ENCODE measurements at regions not wholly inside any gene's neighbourhood (a gene's known extent, or its start where the extent isn't known, plus 50 kb on each side); places are given as distances from the start of the nearest gene placed in this dataset.

- no peak for DNase-seq (ENCODE audit: low read depth in 1 of 2, low spot score in 1 of 2)
Observed at GRCh38 chr20:7389216-7389615, 551.0 kb downstream of the HAO1 start.

- DNase-seq (ENCODE audit: low read depth in 1 of 2, low spot score in 1 of 2) = no peak
Observed at GRCh38 chr20:7392542-7393206, 547.6 kb downstream of the HAO1 start.

DNA sequence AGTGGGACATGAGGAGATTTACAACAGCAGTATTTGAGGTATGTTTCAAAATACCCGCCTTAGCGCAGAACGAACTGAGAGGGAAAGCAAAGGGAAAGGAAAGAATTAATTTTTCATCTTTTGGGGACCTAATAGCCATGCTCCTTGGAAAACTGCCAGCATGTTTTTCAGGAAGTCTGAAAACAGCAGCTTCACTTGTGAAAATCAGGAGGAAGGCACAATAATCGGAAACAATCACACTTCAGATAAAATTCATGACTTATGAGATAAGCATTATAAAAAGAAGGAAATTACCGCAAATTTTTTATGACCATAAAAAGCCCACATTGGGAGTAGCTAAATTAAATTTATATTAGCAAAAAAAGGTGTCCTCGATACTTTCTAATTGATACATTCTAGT lies 541.1 kb downstream of the HAO1 start:
- no peak for DNase-seq (ENCODE audit: low read depth in 1 of 2, low spot score in 1 of 2)

GRCh38 chr20:7399575-7399974 lies 540.7 kb downstream of the HAO1 start:
- no peak for DNase-seq (ENCODE audit: low read depth in 1 of 2, low spot score in 1 of 2)

DNA sequence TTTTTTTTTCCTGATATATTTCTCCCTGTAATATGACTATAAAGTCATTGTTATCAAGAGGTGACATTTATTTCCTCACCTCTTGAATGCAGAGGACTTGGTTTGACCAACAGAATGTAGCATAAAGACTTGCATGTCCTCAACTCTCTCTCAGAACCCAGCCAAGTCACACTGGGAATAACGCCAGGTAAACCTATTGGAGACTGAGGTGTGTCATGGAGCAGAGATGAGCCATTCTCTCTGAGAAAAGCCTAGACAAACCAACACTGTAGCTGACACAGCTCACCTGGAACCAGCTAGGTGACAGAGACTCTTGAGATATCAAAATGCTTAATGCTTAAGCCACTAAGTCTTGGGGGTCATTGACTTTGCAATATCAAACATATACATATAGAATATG lies 533.6 kb downstream of the HAO1 start:
- no peak for DNase-seq (ENCODE audit: low read depth in 1 of 2, low spot score in 1 of 2)

GRCh38 chr20:7410150-7410549 lies 530.1 kb downstream of the HAO1 start:
- DNase-seq (ENCODE audit: low read depth in 1 of 2, low spot score in 1 of 2) = no peak

GRCh38 chr20:7411075-7411474 lies 529.2 kb downstream of the HAO1 start:
- DNase-seq (ENCODE audit: low read depth in 1 of 2, low spot score in 1 of 2) = no peak

GRCh38 chr20:7415427-7415826 lies 524.8 kb downstream of the HAO1 start:
- no peak for DNase-seq (ENCODE audit: low read depth in 1 of 2, low spot score in 1 of 2)

GRCh38 chr20:7416382-7416781 lies 523.9 kb downstream of the HAO1 start:
- DNase-seq (ENCODE audit: low read depth in 1 of 2, low spot score in 1 of 2) = no peak

DNA sequence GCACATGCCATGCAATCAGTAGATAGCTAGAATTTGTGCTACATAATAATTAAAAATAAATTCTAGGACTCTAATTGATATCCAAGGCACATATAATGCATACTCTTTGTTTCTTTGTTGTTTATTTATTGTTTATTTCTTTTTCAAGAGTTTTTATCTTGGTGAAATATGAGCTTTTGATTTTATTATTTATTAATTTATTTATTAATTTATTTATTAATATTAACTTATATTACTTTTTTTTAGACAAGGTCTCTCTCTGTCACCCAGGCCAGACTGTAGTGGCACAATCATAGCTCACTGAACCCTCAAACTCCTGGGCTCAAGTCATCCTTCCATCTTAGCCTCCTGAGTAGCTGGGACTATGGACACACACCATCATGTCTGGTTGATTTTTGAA lies 519.9 kb downstream of the HAO1 start:
- DNase-seq (ENCODE audit: low read depth in 1 of 2, low spot score in 1 of 2) = no peak

DNA sequence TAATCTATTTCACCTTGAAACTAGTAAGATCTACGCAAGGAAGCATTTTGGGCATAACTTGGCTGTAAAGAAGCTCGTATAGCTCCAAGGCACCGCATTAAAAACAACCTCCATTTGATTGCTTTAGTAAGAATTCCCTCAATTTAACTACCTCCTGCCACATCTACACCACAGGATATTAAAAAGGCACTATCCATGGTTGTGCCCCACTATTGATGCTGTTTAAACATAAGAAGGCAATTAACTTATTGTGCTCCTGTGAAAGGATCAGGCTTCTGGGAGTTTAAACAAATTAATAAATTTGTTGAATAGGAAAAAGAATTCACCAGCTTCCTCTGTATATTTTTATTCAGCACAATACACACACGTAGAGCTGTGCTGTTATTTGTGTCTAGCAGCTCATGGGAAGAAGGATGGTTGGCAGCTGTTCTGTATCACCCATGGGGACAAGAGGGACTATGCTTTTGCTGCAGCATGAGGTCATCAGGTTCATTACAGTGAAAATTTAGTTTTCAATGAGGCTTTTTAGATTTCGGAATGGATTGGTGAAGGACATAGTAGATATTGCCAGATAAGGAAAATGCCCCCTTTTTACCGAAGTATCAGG lies 513.3 kb downstream of the HAO1 start:
- DNase-seq (ENCODE audit: low read depth in 1 of 2, low spot score in 1 of 2) = no peak

- DNase-seq (ENCODE audit: low read depth in 1 of 2, low spot score in 1 of 2) = no peak
Observed at GRCh38 chr20:7428946-7429345, 511.3 kb downstream of the HAO1 start.

DNA sequence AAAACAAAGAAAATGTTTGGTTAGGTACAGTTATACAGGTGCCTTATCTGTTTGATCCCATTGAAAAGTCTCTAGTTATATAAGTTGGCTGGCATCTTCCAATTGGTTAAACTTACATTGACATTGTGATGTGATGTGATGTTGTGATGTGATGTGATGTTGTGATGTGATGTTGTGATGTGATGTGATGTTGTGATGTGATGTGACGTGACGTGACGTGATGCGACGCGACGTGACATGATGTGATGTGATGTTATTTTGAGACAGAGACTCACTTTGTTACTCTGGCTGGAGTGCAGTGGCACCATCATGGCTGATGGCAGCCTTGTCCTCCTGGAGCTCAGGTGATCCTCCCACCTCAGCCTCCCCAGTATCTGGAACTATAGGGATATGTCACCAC lies 507.6 kb downstream of the HAO1 start:
- DNase-seq (ENCODE audit: low read depth in 1 of 2, low spot score in 1 of 2) = no peak

DNA sequence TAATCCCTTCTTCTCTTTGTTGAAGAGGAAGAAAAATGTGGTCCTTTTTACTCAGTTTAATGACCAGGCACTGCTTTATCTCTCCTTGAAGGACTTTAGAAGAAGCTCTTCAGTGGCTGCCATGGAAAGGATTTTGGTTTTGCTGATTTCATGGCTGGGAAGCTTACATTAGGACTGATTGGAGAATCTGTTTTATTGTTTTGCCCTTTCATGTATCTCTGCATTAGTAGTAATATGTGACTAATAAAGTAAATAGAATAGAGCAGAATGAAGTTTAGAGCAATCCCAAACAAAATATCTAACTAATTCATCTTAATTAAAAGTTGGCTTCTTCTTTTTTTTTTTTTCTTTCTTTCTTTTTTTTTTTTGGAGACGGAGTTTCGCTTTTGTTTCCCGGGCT lies 502.9 kb downstream of the HAO1 start:
- DNase-seq (ENCODE audit: low read depth in 1 of 2, low spot score in 1 of 2) = no peak

DNA sequence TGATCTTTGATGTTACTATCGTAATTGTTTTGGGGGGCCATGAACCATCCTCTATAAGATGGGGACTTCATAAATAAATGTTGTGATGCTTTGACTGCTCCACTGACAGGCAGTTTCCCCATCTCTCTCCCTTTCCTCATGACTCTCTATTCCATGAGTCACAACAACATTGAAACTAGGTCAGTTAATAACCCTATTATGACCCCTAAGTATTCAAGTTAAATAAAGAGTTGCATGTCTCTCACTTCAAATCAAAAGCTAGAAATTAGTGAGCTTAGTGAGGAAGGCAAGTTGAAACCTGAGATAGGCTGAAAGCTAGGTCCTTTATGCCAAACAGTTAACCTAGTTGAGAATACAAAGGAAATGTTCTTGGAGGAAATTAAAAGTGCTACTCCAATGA lies 491.0 kb downstream of the HAO1 start:
- no peak for DNase-seq (ENCODE audit: low read depth in 1 of 2, low spot score in 1 of 2)

DNA sequence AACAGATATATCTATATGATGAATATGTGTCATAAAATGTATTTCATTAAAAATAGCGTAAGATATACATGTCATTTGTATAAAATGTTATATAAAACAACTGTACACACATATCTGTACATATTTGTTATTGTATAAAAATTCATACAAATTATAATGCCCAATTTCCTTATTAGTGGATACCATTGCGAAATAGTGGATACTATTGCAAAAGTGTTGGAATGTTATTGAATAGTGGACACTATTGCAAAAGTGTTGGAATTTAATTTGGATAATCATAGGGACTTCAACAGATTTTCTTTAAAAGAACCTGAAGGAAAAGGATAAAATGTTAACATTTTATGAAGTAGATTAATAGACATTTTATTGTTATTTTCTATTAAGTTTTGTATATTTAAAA lies 487.4 kb downstream of the HAO1 start:
- no peak for DNase-seq (ENCODE audit: low read depth in 1 of 2, low spot score in 1 of 2)

DNA sequence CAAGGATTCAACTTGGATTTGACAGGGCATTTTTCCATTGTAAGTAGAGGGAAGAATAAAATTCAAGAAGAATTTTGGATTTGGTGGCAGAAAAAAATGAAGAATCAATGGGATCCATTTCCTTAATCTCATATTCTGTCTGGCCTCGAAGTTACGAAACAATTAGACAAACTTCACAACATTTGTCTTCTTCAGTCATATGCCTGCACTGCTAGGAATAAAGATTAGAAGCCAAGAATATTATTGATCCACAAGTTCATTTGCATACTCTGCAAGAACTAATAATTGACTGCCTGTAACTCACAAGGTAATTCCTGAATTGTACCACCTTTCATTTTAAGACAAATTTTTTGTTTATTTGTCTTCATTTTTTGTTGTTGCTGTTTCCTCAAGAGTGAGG lies 486.2 kb downstream of the HAO1 start:
- DNase-seq (ENCODE audit: low read depth in 1 of 2, low spot score in 1 of 2) = no peak

DNA sequence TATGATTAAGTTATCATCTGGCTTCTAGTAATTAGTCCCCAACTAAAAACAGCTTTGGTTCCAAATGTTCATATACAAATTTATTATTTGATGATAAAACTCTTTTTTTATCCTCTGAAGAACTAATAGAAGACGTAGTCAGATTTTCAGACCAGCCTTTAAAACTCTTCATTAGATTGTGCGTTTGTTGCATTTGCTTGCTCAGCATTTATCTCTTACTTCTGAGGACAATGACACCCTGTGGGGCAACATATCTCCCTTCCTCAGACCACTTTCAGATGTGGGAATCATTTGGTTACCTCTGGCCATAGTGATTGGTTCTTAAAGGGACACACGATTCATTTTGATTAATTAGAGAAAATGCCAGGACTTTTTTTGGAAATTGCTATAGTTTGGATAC lies 481.8 kb downstream of the HAO1 start:
- DNase-seq (ENCODE audit: low read depth in 1 of 2, low spot score in 1 of 2) = no peak

DNA sequence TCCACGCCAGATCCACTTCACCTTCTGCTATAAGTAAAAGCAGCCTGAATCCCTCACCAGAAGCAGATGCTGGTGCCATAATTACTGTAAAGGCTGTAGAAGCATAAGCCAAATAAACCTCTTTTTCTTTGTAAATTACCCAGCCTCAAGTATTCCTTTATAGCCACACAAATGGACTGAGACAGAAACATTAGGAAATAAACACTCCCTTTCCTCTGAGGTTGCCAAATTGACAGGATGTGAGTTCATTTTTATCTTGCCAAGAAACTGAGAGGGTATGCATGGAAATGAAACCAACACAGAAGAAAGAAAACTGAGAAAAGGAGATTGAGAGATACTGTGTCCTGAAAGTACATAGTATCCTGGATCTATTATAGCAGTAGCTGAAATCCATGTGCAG lies 481.2 kb downstream of the HAO1 start:
- no peak for DNase-seq (ENCODE audit: low read depth in 1 of 2, low spot score in 1 of 2)

GRCh38 chr20:7463290-7463689 lies 477.0 kb downstream of the HAO1 start:
- no peak for DNase-seq (ENCODE audit: low read depth in 1 of 2, low spot score in 1 of 2)

DNA sequence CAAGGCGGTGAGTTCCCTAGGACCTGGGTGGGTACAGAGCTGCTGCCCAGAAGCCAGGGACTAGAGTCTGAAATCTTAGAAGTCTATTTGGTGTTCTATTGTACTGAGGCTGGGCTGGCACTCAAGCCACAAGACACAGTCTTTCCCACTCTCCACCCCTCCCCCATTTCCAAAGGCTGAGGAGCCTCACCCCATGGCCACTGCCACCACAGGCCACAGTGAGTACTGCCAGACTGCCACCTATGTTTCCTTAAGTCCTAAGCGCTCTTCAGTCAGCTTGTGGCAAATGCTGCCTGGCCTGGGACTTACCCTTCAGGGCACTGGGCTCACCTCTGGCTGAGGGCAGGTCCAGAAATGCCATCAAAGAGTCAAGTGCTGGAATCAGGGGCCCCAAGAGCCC lies 469.3 kb downstream of the HAO1 start:
- no peak for DNase-seq (ENCODE audit: low read depth in 1 of 2, low spot score in 1 of 2)

DNA sequence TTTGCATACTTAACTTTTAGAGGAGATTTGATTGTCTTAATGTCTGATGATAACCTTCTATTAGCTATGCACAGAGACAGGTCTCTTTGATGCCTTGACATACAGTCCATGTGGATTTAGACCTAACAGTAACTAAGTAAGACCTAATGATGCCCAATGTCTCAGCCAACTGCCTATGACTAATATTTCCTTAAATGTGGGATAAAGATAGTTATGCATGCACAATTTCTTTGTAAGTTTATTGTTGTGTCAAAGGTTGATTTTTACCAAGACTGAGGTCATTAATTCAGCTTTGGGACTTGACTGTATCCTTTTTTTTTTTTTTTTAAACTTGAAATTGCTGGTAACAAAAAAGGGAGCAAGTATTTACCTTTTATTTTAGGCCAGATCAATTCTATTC lies 450.0 kb downstream of the HAO1 start:
- no peak for DNase-seq (ENCODE audit: low read depth in 1 of 2, low spot score in 1 of 2)

DNA sequence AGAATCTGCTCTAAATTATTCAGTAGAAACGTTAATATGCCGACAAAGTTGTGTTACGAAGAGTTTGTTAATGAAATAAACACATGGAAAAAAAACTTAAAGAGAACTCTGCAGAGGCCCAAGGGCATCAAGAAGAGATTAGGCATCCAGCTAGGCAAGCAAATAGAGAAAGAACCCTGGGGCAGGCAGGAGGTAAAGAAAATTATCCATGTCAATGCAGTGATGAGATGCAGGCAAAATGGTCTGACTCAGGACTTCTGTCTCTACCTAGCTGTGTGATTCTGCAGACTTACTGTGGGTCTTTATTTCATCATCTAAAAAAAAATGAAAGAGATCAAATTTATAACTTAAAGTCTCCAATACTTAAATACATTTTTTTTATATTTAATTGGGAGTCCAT lies 448.0 kb downstream of the HAO1 start:
- DNase-seq (ENCODE audit: low read depth in 1 of 2, low spot score in 1 of 2) = no peak
